HG02840 (cell line): ENCODE measurements at regions not wholly inside any gene's neighbourhood (a gene's known extent, or its start where the extent isn't known, plus 50 kb on each side); places are given as distances from the start of the nearest gene placed in this dataset.

Source experiments
- ATAC-seq: cut with Tn5 transposase; IDR thresholded peaks from one replicate; pipeline ENCODE4 v1.9.1; 2021; ENCODE audit warnings: mild to moderate bottlenecking, moderate library complexity, moderate number of reproducible peaks; ENCODE audit not compliant: unreplicated experiment, low FRiP score

DNA sequence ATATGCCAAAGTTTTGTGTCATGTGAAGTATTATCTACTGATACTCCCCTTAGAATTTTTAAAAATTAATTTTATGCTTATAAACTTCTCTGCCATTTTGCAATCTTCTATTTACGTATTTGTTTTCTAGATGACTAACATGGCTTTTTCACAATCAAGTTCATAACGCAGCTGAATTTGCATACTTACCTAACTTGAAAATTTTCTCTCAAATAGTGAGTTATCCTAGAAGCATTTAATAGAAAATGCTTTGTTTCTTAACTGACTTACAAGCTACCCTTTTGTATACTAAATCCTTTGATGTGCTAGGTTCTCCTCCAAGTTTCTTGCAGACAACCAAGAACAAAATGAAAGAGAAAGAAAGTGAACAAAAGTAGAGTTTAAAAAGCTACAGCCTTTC, 683.5 kb downstream of the LIG4 start:
- no peak for ATAC-seq

DNA sequence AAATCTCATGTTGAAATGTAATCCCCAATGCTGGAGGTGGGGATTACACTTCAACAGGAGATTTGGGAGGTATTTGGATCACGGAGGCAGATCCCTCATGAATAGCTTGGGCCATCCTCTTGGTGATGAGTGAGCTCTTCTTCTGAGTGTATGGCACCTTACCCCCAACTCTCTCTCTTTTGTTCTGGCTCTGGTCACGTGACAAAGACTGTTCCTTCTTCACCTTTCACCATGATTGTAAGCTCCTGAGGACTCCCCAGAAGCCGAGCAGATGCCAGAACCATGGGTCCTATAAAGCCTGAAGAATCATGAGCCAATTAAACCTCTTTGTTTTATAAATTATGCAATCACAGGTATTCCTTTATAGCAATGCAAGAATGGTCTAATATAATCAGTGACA, 684.2 kb downstream of the LIG4 start:
- ATAC-seq = no peak

DNA sequence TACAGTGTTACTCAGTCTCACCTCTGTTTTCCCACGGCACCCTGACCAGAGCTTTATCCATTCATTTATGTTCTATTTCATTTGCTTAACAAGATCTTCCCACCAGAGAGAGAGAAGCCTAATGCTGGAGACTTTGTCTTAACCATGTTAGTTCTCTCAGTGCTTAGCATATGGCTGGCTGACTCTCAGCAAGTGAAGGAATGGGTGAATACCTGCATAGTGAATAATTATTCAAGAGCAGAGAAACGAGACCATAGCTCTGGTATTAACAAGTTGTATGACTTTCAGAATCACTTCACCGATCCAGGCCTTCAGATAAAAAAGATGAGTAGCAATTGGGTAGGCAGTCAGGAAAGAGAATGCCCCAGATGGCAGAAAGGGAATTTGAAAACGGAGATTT, 686.3 kb downstream of the LIG4 start:
- ATAC-seq = no peak

DNA sequence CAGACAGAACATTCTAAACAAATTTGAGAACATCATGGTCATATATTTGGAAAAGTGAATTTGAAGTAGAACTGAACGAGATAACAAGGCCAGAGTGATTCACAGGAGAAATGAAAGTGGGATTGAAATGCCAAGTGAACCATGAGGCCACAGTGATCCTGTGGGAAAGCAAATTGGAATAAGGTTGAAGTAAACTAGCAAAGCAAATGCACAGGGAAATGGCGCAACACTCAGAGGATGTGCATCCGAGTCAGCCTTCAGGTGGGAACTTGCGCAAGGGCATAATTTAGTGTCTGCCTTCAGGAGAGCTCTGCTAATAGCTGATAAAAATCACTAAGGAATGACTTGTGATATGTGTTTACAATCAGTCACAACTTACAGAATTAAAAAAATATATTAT, 696.6 kb downstream of the LIG4 start:
- ATAC-seq = no peak

DNA sequence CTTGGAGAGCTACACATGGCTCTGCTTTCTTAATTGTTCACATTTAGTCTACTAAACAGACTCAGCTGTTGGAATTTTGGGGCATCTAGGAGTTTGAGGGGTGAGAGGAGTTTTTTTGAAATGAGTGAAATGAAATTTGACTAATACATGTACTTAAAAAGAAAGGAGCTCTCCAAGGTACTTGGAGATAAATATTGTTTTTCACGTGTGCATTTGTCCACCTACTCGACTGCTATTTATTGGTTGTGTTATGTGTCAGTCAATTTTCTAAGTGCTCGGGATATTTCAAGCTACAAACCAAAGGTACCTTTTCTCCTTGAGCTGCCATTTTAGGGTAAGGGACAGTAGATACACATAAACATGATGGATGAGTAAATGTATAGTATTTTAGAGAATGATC, 697.0 kb downstream of the LIG4 start:
- no peak for ATAC-seq

DNA sequence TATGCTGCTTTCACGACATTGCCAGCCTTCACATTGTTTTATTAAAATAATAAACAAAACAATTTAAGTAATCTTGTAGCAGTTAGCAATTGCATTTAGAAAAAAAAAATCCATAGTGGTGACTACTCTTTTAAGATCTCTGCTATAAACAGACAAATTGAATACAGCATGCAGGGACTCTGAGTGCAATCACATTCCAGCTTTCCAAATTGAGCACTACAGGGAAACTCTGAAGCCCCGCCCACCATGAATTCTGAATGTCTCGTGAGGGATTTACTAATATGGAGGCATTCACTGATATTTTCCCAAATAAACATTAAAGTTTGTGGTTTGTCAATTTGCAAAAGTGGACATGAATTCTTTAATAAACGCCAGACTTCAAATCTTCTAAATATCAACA, 698.8 kb downstream of the LIG4 start:
- no peak for ATAC-seq

DNA sequence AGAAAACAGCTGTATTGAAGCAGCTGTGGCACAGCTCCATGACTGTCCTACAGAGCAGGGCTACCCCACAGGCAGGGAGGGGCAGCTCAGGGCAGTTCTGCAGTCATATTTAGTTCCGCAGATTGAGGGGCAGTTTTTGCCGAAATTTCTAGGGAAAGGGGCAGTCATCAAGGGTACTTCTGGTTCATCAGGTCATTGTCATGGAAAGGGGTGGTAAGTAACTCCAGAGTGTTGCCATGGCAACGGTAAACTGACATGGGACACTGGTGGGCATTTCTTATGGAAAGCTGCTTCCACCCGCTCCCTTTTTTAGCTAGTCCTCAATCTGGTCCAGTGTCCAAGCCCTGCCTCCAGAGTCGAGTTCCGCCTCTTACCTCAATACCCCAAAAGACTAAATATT, 702.8 kb downstream of the LIG4 start:
- ATAC-seq = no peak

DNA sequence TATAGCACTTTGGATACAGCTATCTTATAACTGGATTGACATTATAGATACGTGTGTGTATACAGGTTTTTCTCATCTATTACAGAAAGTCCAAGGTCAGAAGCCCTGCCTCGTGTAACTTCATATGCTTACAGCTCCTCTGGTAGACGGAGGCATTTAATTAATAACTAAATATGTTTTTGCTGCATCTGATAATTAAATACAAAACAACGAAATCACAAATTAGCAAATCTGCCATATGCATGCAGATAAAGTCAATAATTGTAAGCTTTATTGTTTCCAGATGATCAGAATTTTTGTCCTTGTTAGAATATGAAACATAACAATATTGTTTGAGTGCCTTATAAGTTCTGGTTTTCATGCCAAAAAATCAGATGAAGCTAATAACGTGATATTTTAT, 717.7 kb downstream of the LIG4 start:
- no peak for ATAC-seq

DNA sequence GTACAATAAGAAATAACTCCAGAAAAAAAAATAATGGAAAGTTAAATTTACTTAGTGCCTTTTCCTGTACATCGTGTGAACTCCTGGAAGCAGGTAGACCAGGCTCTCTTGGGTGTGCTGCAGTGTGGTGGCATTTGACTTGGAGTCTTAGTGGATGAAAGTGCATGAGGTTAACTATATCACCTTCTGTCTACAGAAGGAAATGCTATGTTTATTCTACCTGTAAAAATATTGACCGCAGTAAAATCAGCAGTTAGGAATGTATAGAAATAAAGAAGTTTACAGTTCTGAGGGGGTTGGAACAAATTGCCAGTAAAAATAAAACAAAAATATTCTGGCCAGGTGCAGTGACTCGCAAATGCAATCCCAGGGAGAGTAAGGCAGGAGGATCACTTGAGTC, 722.1 kb downstream of the LIG4 start:
- ATAC-seq = no peak

DNA sequence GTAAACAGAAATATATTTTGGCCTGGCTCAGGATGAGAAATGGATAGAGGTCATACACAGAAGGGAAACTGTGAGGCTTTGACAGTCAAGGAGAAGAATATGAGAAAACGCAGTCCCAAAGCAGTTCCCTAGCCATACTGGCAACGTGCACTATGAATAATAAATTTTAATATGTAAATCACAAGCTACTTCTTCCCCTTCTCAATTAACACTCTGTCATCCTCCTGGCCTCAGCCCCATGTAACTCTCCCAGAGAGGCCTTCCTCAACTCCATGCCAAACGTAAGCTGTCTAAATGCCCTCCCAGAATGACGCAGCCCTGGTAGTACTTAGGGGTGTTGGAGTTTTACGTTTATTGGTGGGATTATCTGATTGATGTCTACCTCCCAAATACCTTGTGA, 732.6 kb downstream of the LIG4 start:
- no peak for ATAC-seq

DNA sequence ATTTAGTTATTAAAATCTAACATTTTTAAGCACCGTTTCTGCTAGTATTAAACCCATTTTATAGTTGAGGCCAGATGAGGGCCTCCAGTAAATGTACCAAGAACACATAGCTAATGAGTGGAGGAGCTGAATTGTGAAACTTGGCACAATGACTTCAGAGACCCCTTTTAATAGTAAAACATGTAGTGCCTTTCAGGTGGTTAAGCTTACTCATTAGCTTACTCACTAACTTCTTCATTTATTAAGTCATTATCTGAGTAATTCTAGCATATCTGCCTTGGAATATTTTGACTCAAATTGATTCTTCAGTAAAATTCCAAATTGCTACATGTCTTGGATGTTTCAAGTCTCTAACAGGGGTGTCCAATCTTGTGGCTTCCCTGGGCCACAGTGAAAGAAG, 735.2 kb downstream of the LIG4 start:
- no peak for ATAC-seq

DNA sequence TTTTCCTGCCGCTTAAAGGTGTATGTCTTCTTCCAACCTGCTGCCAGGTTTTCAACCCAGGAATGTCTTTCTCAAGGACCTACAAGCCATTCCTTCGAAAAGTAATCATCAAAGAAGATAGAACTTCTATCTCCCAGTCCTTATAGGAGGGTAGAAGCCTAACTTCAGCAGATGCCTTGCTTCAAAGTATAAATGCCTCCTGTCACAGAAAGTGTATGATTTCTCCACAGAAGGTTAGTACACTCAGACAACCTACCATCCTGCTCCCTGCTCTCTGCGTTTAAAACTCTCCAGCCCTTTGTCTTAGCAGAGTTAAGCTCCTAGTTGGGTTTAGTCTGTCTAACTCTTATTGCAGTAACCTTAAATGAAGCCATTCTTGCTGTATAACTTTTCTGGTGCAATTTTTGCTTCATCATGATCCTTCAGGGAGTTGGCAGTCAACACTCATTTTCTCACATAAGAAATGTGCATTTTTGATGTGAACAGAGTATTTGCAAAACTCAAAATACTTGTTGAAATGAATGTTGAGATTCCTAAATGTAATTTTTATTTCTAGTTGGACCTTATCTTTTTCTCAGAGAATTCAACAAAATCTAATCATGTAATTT, 737.5 kb downstream of the LIG4 start:
- no peak for ATAC-seq

DNA sequence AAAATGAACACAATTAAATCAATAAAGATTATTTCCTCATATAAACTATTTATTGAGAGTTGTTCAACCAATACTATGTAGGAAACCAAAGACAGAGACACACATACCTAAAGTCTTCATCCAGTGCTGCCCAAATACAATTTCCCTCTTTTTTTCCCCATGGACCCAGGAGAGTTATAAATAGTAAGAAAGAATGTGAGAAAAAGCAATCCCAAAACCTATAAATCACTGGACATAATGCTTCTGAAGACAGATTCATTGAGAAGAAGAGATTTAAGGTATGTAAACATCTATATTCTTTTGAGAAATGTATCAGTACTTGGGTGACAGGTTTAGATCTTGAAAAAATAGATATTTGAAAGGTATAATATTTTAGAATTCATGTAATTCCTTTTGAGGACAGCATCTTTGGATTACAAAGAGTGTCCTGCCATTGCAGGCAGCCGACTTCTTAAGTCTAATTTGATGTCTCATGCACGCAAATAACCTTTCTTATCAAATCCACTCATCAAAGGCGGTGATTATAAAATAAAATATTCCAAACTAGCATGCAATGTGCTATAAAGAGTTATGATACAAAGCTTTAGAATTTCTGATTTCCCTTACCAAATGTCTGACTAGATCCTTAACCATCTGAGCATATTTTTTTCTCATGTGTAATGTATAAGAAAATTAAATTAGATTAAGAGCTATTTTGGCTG, 739.4 kb downstream of the LIG4 start:
- ATAC-seq = no peak

DNA sequence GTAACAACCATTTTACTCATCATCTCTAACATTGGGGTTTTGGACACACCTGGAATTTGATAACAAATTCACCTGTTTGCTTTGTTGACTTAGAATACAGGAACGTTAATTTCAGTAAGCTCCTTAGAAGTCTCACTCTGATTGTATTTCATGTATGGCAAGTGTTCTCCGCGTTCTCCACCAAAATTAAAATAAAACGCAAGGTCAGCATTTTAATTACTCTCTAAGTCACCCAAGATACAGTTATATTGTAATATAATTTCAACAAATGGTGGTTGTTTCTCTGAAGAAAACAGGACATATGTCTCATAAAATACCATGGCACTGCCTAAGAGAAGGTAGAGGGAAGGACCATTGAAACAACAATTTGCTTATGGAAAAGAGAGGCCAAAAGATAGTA, 742.1 kb downstream of the LIG4 start:
- ATAC-seq = no peak

DNA sequence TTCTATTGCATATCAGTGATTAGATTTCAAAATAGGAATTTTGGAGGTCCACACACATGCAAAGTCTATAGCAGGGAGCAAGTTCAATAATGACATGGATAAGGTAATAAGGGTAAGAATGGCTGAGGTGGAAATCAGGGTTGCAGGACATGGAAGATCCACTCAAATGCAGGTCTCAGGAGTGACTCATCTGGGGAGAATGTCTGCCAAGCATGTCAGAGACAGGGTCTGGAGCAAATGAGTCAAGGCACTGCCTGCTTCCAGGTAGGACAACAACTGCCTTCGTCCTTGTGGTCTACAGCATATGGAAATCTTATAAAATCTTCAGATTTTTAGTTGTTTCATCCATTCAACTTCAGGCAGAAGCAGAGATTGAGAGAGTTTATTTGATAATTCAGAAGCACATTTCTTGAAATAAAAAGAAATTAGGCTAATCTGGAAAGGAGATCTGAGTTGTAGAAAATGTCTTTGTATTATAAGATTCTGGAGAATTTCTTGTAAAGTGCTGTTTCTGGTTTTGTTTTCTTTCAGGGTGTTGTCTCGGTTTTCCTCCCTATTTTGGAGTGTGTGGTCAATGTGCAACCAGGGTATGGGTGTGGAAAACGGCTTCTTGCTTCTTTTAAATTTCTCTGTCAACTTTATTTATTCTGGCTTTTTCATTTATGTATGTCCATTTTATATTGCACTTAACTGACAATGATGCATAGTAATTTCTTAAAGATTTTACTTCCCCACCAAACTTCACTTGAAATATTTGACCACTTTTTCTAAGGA, 748.8 kb downstream of the LIG4 start:
- no peak for ATAC-seq

DNA sequence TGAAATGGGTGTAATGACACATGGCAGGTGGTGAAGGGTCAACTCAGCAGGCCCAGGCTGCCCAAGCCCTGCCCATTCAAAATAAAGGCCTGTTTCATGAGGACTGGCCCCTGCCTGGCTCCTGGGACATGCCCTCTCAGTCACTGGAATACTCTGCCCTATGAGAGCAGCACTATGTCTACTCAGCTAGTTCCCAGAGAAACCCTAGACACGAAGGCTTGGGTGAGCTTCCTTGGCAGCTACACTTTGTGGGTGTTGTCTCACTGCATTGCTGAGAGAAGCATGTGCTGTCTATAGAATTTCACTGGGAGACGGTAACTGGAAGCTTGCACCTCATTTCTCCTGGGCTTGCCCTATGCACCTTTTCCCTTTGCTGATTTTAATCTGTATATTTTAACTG, 752.8 kb downstream of the LIG4 start:
- ATAC-seq = no peak

DNA sequence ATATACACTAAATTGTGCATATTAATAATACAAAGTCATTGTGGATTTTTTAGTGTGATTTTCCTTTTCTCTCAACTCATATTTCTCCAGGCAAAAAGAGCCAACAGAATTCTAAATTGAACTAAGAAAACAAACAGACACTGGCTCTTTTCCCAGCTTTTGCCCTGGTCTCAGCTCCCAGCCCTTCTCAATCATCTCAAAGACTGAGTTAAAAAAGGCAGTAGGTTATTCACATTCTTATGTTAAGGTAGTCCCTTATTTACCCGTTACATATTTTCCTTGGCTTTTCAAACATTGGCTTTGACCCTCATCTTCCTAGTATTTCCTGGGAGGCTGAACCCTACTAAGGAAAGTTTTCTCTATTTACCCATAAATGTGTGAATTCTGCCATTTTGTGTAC, 753.6 kb downstream of the LIG4 start:
- ATAC-seq = no peak

DNA sequence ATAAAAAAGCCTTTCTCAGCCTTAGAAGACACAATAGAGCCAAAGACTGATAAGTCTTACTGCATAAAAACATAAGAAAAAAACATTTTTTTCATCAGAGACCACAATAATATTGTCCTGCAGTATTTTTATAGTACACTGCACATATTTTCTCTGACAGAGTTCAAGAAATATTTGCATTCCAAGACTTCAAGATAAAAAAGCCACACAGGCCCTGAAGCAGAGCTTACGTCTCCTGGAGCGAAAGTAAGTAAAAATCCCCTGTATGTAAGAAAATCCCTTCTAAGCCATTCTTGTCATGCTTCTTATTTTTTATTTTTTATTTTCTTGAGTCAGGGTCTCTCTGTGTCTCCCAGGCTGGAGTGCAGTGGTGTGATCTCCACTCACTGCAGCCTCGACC, 755.9 kb downstream of the LIG4 start:
- no peak for ATAC-seq

DNA sequence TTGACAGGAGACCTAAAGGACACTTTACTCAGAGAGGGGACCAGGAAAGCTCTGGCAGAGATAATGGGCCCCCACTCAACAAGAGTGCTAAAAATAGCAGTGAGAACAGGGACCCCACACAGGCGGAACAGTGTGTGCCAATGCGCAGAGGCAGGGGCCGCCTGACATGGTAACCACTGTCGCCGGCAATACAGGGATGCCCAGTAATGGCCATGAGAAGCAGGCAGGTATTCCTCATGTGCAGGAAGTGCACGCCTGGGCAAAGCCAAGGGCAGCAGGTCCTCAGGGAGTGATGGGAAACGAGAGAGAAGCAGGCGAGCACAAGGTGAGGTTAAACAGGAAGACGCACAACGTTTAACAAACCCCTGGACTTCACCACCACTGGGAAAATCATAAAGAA, 757.1 kb downstream of the LIG4 start:
- ATAC-seq = no peak

DNA sequence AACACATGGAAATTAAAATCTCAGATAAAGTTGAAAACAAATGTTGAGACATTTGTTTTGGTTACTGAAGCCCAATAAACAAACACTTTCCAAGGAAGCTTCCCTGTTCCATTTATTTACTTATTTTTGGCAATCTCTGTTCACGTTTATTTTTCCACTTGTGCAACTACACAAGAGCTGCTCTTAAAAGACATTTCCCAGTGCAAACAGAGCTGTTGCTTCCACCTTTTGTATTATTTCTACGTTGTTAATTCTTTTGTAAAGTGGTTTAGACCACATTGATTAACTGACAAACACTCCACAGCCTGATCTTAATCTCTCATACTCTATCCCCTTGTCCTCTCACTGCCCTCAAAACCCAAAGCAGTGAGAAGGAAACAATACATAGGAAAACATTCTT, 757.6 kb downstream of the LIG4 start:
- no peak for ATAC-seq

DNA sequence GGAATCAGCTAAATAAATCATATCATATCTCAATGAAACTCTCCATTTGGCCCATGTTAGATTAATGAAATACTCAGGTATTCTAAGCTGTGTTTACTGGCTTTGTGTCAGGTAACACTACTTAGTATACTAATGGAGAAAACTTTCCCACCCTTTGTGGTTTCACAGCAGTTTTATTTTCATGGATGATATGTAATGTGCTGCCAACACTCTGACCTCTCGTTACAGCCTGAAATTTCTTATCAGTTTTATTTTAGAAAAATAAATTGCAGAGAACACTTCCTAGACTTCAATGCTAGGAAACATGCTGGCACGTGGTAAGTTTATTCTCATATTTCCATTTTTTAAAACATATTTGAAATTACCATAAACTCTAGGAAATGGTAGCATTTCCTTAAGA, 758.9 kb downstream of the LIG4 start:
- no peak for ATAC-seq

DNA sequence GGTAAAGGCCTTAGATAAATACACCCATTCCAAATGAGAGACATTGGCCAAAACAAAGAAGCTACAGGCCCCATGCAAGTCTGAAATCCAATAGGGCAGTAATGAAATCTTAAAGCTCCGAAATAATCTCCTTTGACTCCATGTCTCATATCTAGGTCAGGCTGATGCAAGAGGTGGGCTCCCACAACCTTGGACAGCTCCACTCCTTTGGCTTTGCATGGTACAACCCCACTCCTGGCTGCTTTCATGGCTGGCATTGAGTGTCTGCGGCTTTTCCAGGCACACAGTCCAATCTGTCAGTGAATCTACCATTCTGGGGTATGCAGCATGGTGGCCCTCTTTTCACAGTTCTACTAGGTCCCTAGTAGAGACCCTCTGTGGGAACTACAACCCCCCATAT, 762.5 kb downstream of the LIG4 start:
- no peak for ATAC-seq
